Tibial nerve (tissue), 4 donors: ENCODE measurements at regions not wholly inside any gene's neighbourhood (a gene's known extent, or its start where the extent isn't known, plus 50 kb on each side); places are given as distances from the start of the nearest gene placed in this dataset.

Source experiments
- DNase-seq, 2 donors: peaks; one replicate each; pipeline ENCODE4 v3.0.0-alpha.2; 2019; ENCODE audit warnings: low spot score in 2 of 2
- H3K27ac ChIP-seq, 4 donors: fragments of 200-600 bp; sonication (generic) in 3 of 4; one replicate each; pipeline ENCODE4 v1.5.1; 2017 to 2019; ENCODE audit warnings: mild to moderate bottlenecking in 1 of 4
- H3K27me3 ChIP-seq, 2 donors: fragments of 200-600 bp; sonication (generic) in 1 of 2; one replicate each; pipeline versions ENCODE4 v1.5.1 to v1.6.0; 2017 to 2019
- H3K36me3 ChIP-seq, 3 donors: fragments of 200-600 bp; sonication (generic); one replicate each; pipeline ENCODE4 v1.5.1; 2018 to 2019
- H3K4me1 ChIP-seq, 4 donors: fragments of 200-600 bp; sonication (generic) in 3 of 4; one replicate each; pipeline ENCODE4 v1.5.1; 2017 to 2019
- H3K4me3 ChIP-seq, 4 donors: fragments of 200-600 bp; sonication (generic) in 3 of 4; one replicate each; pipeline ENCODE4 v1.5.1; 2017 to 2019; ENCODE audit warnings: mild to moderate bottlenecking in 1 of 4, moderate library complexity in 1 of 4
- H3K9me3 ChIP-seq, 4 donors: fragments of 200-600 bp; sonication (generic) in 3 of 4; one replicate each; pipeline ENCODE4 v1.5.1; 2017 to 2019
- EP300 ChIP-seq, 2 donors: sonication (generic); formaldehyde crosslinking; IDR thresholded peaks; one replicate each; pipeline ENCODE4 v1.6.1; 2017; ENCODE audit warnings: antibody characterized with exemption in 2 of 2, mild to moderate bottlenecking in 1 of 2
- POLR2A ChIP-seq, 2 donors: fragments of 450-650 bp; IDR thresholded peaks; one replicate each; pipeline ENCODE4 v1.6.1; 2017; ENCODE audit warnings: antibody characterized with exemption in 2 of 2, mild to moderate bottlenecking in 2 of 2, moderate library complexity in 2 of 2
- WGBS, 2 donors: methylation state at CpG; one replicate each; pipeline ENCODE4 v1.1.5; 2018; 5-methylcytosine and 5-hydroxymethylcytosine counted together
- TF ChIP-seq, protein P1 (sequence below), 5 experiments: fragments of 200-600 bp in 3 of 5; fragments of 450-650 bp in 2 of 5; sonication (generic) in 3 of 5; IDR thresholded peaks; one replicate each; pipeline ENCODE4 v1.5.1; 2016 to 2019; ENCODE audit warnings: antibody characterized with exemption in 5 of 5, mild to moderate bottlenecking in 3 of 5, moderate library complexity in 2 of 5

DNA sequence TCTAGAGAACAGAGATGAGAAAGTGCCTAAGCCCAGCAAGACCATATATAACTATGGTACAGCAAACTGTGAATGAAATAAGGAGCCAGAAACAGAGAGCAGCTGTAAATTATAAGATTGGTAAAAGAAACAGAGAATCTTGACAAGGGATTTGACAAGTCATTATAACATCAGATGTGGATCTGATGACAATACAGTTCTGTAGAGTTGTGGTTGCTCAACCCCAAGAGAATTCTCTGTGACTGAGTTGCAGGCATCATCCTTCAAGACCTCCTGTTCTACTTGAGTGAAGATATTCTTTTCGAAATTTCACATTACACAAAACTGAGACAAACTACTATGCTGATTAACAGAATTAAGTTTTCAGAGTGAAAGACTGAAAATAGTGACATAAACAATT lies 343.1 kb upstream of the SLC39A10 start:
- Histone ChIP-seq H3K4me3 (no peak overlapping the region), H3K27me3 (no peaks in the 10 kb centered on the region), H3K4me1 (no peaks in the 10 kb centered on the region), H3K27ac (no peak overlapping the region), H3K36me3 (no peaks in the 10 kb centered on the region), H3K9me3 (no peaks in the 10 kb centered on the region)
- DNase-seq = no peak
- 94 to 97% methylated on average over 1 of the region's 1 CpG for WGBS, 2 donors
- TF ChIP-seq EP300 (IDR thresholded peaks at IDR 0.05) (no peak), POLR2A (IDR thresholded peaks at IDR 0.05) (no peak)
- TF ChIP-seq, protein P1, sequence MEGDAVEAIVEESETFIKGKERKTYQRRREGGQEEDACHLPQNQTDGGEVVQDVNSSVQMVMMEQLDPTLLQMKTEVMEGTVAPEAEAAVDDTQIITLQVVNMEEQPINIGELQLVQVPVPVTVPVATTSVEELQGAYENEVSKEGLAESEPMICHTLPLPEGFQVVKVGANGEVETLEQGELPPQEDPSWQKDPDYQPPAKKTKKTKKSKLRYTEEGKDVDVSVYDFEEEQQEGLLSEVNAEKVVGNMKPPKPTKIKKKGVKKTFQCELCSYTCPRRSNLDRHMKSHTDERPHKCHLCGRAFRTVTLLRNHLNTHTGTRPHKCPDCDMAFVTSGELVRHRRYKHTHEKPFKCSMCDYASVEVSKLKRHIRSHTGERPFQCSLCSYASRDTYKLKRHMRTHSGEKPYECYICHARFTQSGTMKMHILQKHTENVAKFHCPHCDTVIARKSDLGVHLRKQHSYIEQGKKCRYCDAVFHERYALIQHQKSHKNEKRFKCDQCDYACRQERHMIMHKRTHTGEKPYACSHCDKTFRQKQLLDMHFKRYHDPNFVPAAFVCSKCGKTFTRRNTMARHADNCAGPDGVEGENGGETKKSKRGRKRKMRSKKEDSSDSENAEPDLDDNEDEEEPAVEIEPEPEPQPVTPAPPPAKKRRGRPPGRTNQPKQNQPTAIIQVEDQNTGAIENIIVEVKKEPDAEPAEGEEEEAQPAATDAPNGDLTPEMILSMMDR (IDR thresholded peaks at IDR 0.05) = no peak

DNA sequence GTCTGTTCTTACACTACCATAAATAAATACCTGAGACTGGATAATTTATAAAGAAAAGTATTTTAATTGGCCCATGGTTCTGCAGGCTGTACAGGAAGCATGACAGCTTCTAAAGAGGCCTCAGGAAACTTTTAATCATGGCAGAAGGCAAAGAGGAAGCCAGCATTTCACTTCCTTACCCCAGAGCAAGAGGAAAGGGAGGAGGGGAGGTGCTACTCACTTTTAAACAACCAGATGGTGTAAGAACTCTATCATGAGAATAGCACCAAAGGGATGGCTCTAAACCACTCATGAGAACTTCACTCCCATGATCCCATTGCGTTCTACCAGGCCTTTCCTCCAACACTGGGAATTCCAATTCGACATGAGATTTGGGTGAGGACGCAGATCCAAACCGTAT lies 344.4 kb upstream of the SLC39A10 start:
- 95 to 97% methylated on average over 4 of the region's 4 CpGs for WGBS, 2 donors
- Histone ChIP-seq H3K4me1 (no peaks in the 10 kb centered on the region), H3K36me3 (no peaks in the 10 kb centered on the region), H3K27ac (no peak overlapping the region), H3K27me3 (no peaks in the 10 kb centered on the region), H3K9me3 (no peaks in the 10 kb centered on the region), H3K4me3 (no peak overlapping the region)
- TF ChIP-seq, protein P1 (IDR thresholded peaks at IDR 0.05) = no peak
- TF ChIP-seq POLR2A (IDR thresholded peaks at IDR 0.05) (no peak), EP300 (IDR thresholded peaks at IDR 0.05) (no peak)
- no peak for DNase-seq

GRCh38 chr2:195308163-195308562 lies 348.9 kb upstream of the SLC39A10 start:
- DNase-seq = no peak
- Histone ChIP-seq H3K4me1 (no peaks in the 10 kb centered on the region), H3K36me3 (no peaks in the 10 kb centered on the region), H3K27me3 (no peaks in the 10 kb centered on the region), H3K27ac (no peak overlapping the region), H3K4me3 (no peak overlapping the region), H3K9me3 (no peaks in the 10 kb centered on the region)
- TF ChIP-seq, protein P1 (IDR thresholded peaks at IDR 0.05) = no peak
- no peak for TF ChIP-seq POLR2A (IDR thresholded peaks at IDR 0.05)
- TF ChIP-seq EP300 (IDR thresholded peaks at IDR 0.05) = no peak
- WGBS, 2 donors = 67 to 71% methylated on average over 1 of the region's 1 CpG

GRCh38 chr2:195307751-195308150 lies 349.3 kb upstream of the SLC39A10 start:
- no peak overlapping the region for H3K4me3 ChIP-seq
- 50 to 51% methylated on average over 7 of the region's 7 CpGs for WGBS, 2 donors
- no peaks in the 10 kb centered on the region for H3K36me3 ChIP-seq
- TF ChIP-seq EP300 (IDR thresholded peaks at IDR 0.05) (no peak), POLR2A (IDR thresholded peaks at IDR 0.05) (no peak)
- TF ChIP-seq, protein P1 (IDR thresholded peaks at IDR 0.05) = no peak
- H3K4me1 ChIP-seq = no peaks in the 10 kb centered on the region
- no peaks in the 10 kb centered on the region for H3K27me3 ChIP-seq
- DNase-seq = no peak
- H3K27ac ChIP-seq = no peak overlapping the region
- no peaks in the 10 kb centered on the region for H3K9me3 ChIP-seq

GRCh38 chr2:195304310-195304709 lies 352.7 kb upstream of the SLC39A10 start:
- WGBS, 2 donors = 77 to 80% methylated on average over 5 of the region's 5 CpGs
- no peak for DNase-seq
- H3K9me3 ChIP-seq = no peaks in the 10 kb centered on the region
- no peak overlapping the region for H3K27ac ChIP-seq
- no peak overlapping the region for H3K4me3 ChIP-seq
- no peaks in the 10 kb centered on the region for H3K4me1 ChIP-seq
- TF ChIP-seq POLR2A (IDR thresholded peaks at IDR 0.05) (no peak), EP300 (IDR thresholded peaks at IDR 0.05) (no peak)
- TF ChIP-seq, protein P1 (IDR thresholded peaks at IDR 0.05) = no peak
- no peaks in the 10 kb centered on the region for H3K27me3 ChIP-seq
- no peaks in the 10 kb centered on the region for H3K36me3 ChIP-seq
